ENCODE measurements at regions not wholly inside any gene's neighbourhood (a gene's known extent, or its start where the extent isn't known, plus 50 kb on each side); places are given as distances from the start of the nearest gene placed in this dataset.
A peak's percentile ranks its signal among the peaks of the same experiment; 100 is the strongest.
"Not testable (repeated sequence)": the region's sequence is repeated elsewhere in the genome, so short reads cannot be mapped to it uniquely, and the experiment has no call there.

GRCh38 chr11:97019305-97019704 is 629.5 kb downstream of the JRKL start:
- no peak overlapping the region for H3K4me3 ChIP-seq (ENCODE audit: low read depth in 1 of 2, low read length in 2 of 2)
- no peak overlapping the region for H3K27ac ChIP-seq (ENCODE audit: low read length)
- H3K4me1 ChIP-seq (ENCODE audit: control insufficient read depth in 1 of 2, insufficient read depth in 2 of 2, low read length in 2 of 2): no peaks in the 10 kb centered on the region
- peaks cover 0 to 2% of the 10 kb centered on the region in 2 donors for H3K9me3 ChIP-seq (ENCODE audit: control insufficient read depth in 1 of 2, low read length in 2 of 2)
- no peaks in the 10 kb centered on the region for H3K27me3 ChIP-seq (ENCODE audit: low read depth, low read length)
- no peaks in the 10 kb centered on the region for H3K36me3 ChIP-seq (ENCODE audit: control insufficient read depth in 1 of 2, insufficient read depth in 2 of 2, low read length in 2 of 2)

- no peaks in the 10 kb centered on the region for H3K4me1 ChIP-seq (ENCODE audit: control insufficient read depth in 1 of 2, insufficient read depth in 2 of 2, low read length in 2 of 2)
- H3K4me3 ChIP-seq (ENCODE audit: low read depth in 1 of 2, low read length in 2 of 2): no peak overlapping the region
- H3K27ac ChIP-seq (ENCODE audit: low read length): no peak overlapping the region
- H3K36me3 ChIP-seq (ENCODE audit: control insufficient read depth in 1 of 2, insufficient read depth in 2 of 2, low read length in 2 of 2): no peaks in the 10 kb centered on the region
- peaks cover 0 to 2% of the 10 kb centered on the region in 2 donors for H3K9me3 ChIP-seq (ENCODE audit: control insufficient read depth in 1 of 2, low read length in 2 of 2)
- H3K27me3 ChIP-seq (ENCODE audit: low read depth, low read length): no peaks in the 10 kb centered on the region
Measured at GRCh38 chr11:97019754-97020153, 629.9 kb downstream of the JRKL start.

DNA sequence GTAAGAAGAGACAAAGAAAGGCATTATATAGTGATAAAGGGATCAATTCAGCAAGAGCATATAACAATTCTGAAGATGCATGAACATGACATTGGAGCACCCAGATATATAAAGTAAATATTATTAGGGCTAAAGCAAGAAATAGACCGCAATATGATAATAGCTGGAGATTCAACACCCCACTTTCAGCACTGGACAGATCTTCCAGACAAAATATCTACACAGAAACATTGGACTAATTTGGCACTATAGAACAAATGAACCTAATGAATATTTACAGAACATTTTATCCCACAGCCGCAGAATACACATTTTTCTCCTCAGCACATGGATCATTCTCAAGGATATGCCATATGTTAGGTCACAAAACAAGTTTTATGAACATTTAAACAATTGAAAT is 633.1 kb downstream of the JRKL start:
- no peaks in the 10 kb centered on the region for H3K4me1 ChIP-seq (ENCODE audit: control insufficient read depth in 1 of 2, insufficient read depth in 2 of 2, low read length in 2 of 2)
- H3K36me3 ChIP-seq (ENCODE audit: control insufficient read depth in 1 of 2, insufficient read depth in 2 of 2, low read length in 2 of 2): no peaks in the 10 kb centered on the region
- H3K4me3 ChIP-seq (ENCODE audit: low read depth in 1 of 2, low read length in 2 of 2): no peak overlapping the region
- H3K9me3 ChIP-seq (ENCODE audit: control insufficient read depth in 1 of 2, low read length in 2 of 2): no peaks in the 10 kb centered on the region
- H3K27ac ChIP-seq (ENCODE audit: low read length): no peak overlapping the region
- H3K27me3 ChIP-seq (ENCODE audit: low read depth, low read length): no peaks in the 10 kb centered on the region

DNA sequence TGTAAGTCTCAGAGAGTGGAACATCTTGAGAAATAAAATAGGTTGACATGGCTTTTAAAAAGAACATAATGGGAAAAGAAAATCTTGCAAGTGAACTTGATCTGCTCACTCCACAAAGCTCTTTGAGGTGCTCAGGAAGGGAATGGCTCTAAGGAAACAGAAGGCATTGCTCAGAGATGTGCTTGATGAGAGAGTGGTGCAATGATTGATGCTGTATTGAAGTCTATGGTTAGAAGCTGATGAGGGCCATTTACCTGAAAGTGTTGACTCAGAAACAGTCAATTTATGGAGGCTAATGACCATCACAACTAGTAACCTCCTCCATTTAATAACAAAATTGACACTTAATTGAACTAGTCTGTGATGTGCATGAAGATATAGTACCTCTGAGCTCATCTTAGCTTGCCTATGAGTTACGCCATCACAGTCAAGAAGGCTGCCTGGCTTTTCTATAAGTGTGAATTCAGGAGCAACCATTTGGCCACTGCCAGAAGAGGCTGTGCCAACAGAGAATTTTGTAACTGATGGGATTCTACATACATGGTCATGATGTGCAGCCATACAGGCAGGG is 639.1 kb downstream of the JRKL start:
- no peaks in the 10 kb centered on the region for H3K27me3 ChIP-seq (ENCODE audit: low read depth, low read length)
- H3K9me3 ChIP-seq (ENCODE audit: control insufficient read depth in 1 of 2, low read length in 2 of 2): no peaks in the 10 kb centered on the region
- no peaks in the 10 kb centered on the region for H3K36me3 ChIP-seq (ENCODE audit: control insufficient read depth in 1 of 2, insufficient read depth in 2 of 2, low read length in 2 of 2)
- H3K4me1 ChIP-seq (ENCODE audit: control insufficient read depth in 1 of 2, insufficient read depth in 2 of 2, low read length in 2 of 2): no peaks in the 10 kb centered on the region
- H3K4me3 ChIP-seq (ENCODE audit: low read depth in 1 of 2, low read length in 2 of 2): no peak overlapping the region
- H3K27ac ChIP-seq (ENCODE audit: low read length): no peak overlapping the region

DNA sequence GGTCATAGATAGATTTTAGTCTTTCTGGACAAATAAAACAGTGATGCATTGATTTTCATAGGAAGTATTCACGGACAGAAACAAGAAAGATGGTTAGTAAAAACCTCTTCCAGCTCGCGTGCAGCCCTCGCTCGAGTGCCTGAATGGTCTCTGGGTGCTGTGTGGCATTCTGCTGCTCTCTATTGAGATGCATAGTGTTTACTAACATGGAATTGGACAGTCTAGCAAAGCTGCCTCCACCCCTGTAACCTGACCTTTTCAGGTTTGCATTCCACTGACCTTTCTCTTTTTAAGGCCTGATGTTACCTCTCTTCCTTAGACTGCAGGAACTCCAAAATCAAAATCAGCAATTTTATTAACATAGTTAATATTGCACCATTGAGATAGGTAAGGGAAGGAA is 643.4 kb downstream of the JRKL start:
- Histone ChIP-seq H3K27ac (ENCODE audit: low read length) (no peak overlapping the region), H3K4me3 (ENCODE audit: low read depth in 1 of 2, low read length in 2 of 2) (no peak overlapping the region), H3K36me3 (ENCODE audit: control insufficient read depth in 1 of 2, insufficient read depth in 2 of 2, low read length in 2 of 2) (no peaks in the 10 kb centered on the region), H3K9me3 (ENCODE audit: control insufficient read depth in 1 of 2, low read length in 2 of 2) (no peaks in the 10 kb centered on the region), H3K4me1 (ENCODE audit: control insufficient read depth in 1 of 2, insufficient read depth in 2 of 2, low read length in 2 of 2) (no peaks in the 10 kb centered on the region), H3K27me3 (ENCODE audit: low read depth, low read length) (no peaks in the 10 kb centered on the region)

- Histone ChIP-seq H3K4me1 (ENCODE audit: control insufficient read depth in 1 of 2, insufficient read depth in 2 of 2, low read length in 2 of 2) (no peaks in the 10 kb centered on the region), H3K27me3 (ENCODE audit: low read depth, low read length) (no peaks in the 10 kb centered on the region), H3K36me3 (ENCODE audit: control insufficient read depth in 1 of 2, insufficient read depth in 2 of 2, low read length in 2 of 2) (no peaks in the 10 kb centered on the region), H3K9me3 (ENCODE audit: control insufficient read depth in 1 of 2, low read length in 2 of 2) (no peaks in the 10 kb centered on the region), H3K4me3 (ENCODE audit: low read depth in 1 of 2, low read length in 2 of 2) (no peak overlapping the region), H3K27ac (ENCODE audit: low read length) (no peak overlapping the region)
Measured at GRCh38 chr11:97048481-97048880, 658.7 kb downstream of the JRKL start.

GRCh38 chr11:97060184-97060583 is 670.4 kb downstream of the JRKL start:
- Histone ChIP-seq H3K36me3 (ENCODE audit: control insufficient read depth in 1 of 2, insufficient read depth in 2 of 2, low read length in 2 of 2) (no peaks in the 10 kb centered on the region), H3K4me1 (ENCODE audit: control insufficient read depth in 1 of 2, insufficient read depth in 2 of 2, low read length in 2 of 2) (no peaks in the 10 kb centered on the region), H3K27ac (ENCODE audit: low read length) (no peak overlapping the region), H3K9me3 (ENCODE audit: control insufficient read depth in 1 of 2, low read length in 2 of 2) (peaks cover 5 to 13% of the 10 kb centered on the region in 2 donors), H3K27me3 (ENCODE audit: low read depth, low read length) (no peaks in the 10 kb centered on the region), H3K4me3 (ENCODE audit: low read depth in 1 of 2, low read length in 2 of 2) (no peak overlapping the region)

DNA sequence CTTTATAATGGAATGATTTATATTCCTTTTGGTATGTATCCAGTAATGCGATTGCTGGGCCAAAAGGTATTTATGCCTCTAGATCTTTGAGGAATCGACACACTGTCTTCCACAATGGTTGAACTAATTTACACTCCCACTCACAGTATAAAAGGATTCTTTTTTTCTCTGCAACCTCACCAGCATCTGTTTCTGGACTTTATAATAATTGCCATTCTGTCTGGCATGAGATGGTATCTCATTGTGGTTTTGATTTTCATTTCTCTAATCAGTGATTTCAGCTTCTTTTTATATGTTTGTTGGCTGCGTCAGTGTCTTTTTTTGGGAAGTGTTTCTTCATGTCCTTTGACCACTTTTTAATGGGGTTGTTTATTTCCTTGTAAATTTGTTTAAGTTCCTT is 679.3 kb downstream of the JRKL start:
- no peak overlapping the region for H3K27ac ChIP-seq (ENCODE audit: low read length)
- no peak overlapping the region for H3K4me3 ChIP-seq (ENCODE audit: low read depth in 1 of 2, low read length in 2 of 2)
- no peaks in the 10 kb centered on the region for H3K36me3 ChIP-seq (ENCODE audit: control insufficient read depth in 1 of 2, insufficient read depth in 2 of 2, low read length in 2 of 2)
- no peaks in the 10 kb centered on the region for H3K4me1 ChIP-seq (ENCODE audit: control insufficient read depth in 1 of 2, insufficient read depth in 2 of 2, low read length in 2 of 2)
- peaks cover 5 to 23% of the 10 kb centered on the region in 2 donors for H3K9me3 ChIP-seq (ENCODE audit: control insufficient read depth in 1 of 2, low read length in 2 of 2)
- no peaks in the 10 kb centered on the region for H3K27me3 ChIP-seq (ENCODE audit: low read depth, low read length)

DNA sequence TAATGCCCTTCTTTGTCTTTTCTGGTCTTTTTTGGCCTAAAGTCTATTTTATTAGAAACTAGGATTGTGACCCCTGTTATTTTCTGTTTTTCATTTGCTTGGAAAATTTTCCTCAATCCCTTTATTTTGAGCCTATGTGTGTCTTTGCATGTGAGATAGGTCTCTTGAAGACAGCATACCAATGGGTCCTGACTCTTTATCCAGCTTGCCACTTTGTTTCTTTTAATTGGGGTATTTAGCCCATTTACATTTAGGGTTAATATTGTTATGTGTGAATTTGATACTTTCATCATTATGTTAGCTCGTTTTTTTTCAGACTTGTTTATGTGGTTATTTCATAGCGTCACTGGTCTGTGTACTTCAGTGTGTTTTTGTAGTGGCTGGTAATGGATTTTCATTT is 682.6 kb downstream of the JRKL start:
- Histone ChIP-seq H3K27ac (ENCODE audit: low read length) (no peak overlapping the region), H3K36me3 (ENCODE audit: control insufficient read depth in 1 of 2, insufficient read depth in 2 of 2, low read length in 2 of 2) (no peaks in the 10 kb centered on the region), H3K4me1 (ENCODE audit: control insufficient read depth in 1 of 2, insufficient read depth in 2 of 2, low read length in 2 of 2) (no peaks in the 10 kb centered on the region), H3K4me3 (ENCODE audit: low read depth in 1 of 2, low read length in 2 of 2) (peak overlapping the region in 1 of 2 donors; percentile 5), H3K9me3 (ENCODE audit: control insufficient read depth in 1 of 2, low read length in 2 of 2) (peaks cover 5 to 23% of the 10 kb centered on the region in 2 donors), H3K27me3 (ENCODE audit: low read depth, low read length) (no peaks in the 10 kb centered on the region)

GRCh38 chr11:97076666-97077065 is 686.9 kb downstream of the JRKL start:
- H3K9me3 ChIP-seq (ENCODE audit: control insufficient read depth in 1 of 2, low read length in 2 of 2): peaks cover 5 to 23% of the 10 kb centered on the region in 2 donors

DNA sequence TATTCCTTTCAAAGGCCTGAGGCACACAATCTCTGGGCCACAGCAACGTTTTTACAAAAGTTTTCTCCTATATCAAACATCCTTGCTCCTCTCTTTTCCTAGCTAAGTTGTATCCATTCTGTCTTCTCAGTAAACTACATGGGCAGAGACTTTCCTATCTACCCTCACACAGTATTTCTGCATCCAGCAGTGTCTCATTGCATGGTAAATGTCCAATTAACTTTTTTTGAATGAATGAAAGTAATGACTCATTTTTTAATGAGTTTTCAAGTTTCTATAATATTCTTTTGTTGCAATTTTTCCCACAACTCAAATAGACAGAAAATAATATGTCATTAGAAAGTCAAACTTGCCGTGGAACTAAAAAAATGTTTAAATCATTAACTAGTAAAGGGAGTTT is 688.6 kb downstream of the JRKL start:
- Histone ChIP-seq H3K36me3 (ENCODE audit: control insufficient read depth in 1 of 2, insufficient read depth in 2 of 2, low read length in 2 of 2) (no peaks in the 10 kb centered on the region), H3K4me3 (ENCODE audit: low read depth in 1 of 2, low read length in 2 of 2) (no peak overlapping the region), H3K27me3 (ENCODE audit: low read depth, low read length) (no peaks in the 10 kb centered on the region), H3K27ac (ENCODE audit: low read length) (no peak overlapping the region), H3K4me1 (ENCODE audit: control insufficient read depth in 1 of 2, insufficient read depth in 2 of 2, low read length in 2 of 2) (no peaks in the 10 kb centered on the region), H3K9me3 (ENCODE audit: control insufficient read depth in 1 of 2, low read length in 2 of 2) (peaks cover 4 to 7% of the 10 kb centered on the region in 2 donors)

More at GRCh38 chr11:97076666-97077065, 686.9 kb downstream of the JRKL start:
- not testable (repeated sequence) for H3K27me3 ChIP-seq (ENCODE audit: low read depth, low read length); H3K4me1 ChIP-seq (ENCODE audit: control insufficient read depth in 1 of 2, insufficient read depth in 2 of 2, low read length in 2 of 2); H3K27ac ChIP-seq (ENCODE audit: low read length); H3K4me3 ChIP-seq (ENCODE audit: low read depth in 1 of 2, low read length in 2 of 2); H3K36me3 ChIP-seq (ENCODE audit: control insufficient read depth in 1 of 2, insufficient read depth in 2 of 2, low read length in 2 of 2)

GRCh38 chr11:97079244-97079643 is 689.4 kb downstream of the JRKL start:
- no peaks in the 10 kb centered on the region for H3K36me3 ChIP-seq (ENCODE audit: control insufficient read depth in 1 of 2, insufficient read depth in 2 of 2, low read length in 2 of 2)
- no peak overlapping the region for H3K27ac ChIP-seq (ENCODE audit: low read length)
- no peaks in the 10 kb centered on the region for H3K4me1 ChIP-seq (ENCODE audit: control insufficient read depth in 1 of 2, insufficient read depth in 2 of 2, low read length in 2 of 2)
- no peaks in the 10 kb centered on the region for H3K27me3 ChIP-seq (ENCODE audit: low read depth, low read length)
- H3K4me3 ChIP-seq (ENCODE audit: low read depth in 1 of 2, low read length in 2 of 2): no peak overlapping the region
- H3K9me3 ChIP-seq (ENCODE audit: control insufficient read depth in 1 of 2, low read length in 2 of 2): no peaks in the 10 kb centered on the region

Measured in muscle layer of duodenum (tissue), 2 donors.